Heart left ventricle (tissue), 16 donors: ENCODE measurements at regions not wholly inside any gene's neighbourhood (a gene's known extent, or its start where the extent isn't known, plus 50 kb on each side); places are given as distances from the start of the nearest gene placed in this dataset.
A peak's percentile ranks its signal among the peaks of the same experiment; 100 is the strongest.
"Not testable (repeated sequence)": the region's sequence is repeated elsewhere in the genome, so short reads cannot be mapped to it uniquely, and the experiment has no call there.

Experiments used
- ATAC-seq, 4 donors: fragments of 200-7000 bp; cut with Tn5 transposase; one replicate each; pipeline ENCODE4 v1.9.1; 2020 to 2022; ENCODE audit warnings: moderate library complexity in 4 of 4, mild to moderate bottlenecking in 3 of 4, moderate number of reproducible peaks in 1 of 4
- DNase-seq, 5 donors: peaks; one replicate each; pipeline ENCODE4 v3.0.0-alpha.2; 2020
- H3K27ac ChIP-seq, 12 donors: fragments of 200-600 bp; sonication (generic) in 4 of 12; one replicate each; pipeline versions ENCODE4 v1.5.0 to v1.8.0; 2016 to 2022; ENCODE audit warnings: mild to moderate bottlenecking in 2 of 12
- H3K27me3 ChIP-seq, 9 donors: fragments of 200-600 bp; sonication (generic) in 2 of 9; one replicate each; pipeline versions ENCODE4 v1.5.1 to v1.8.0; 2016 to 2022; ENCODE audit warnings: mild to moderate bottlenecking in 3 of 9
- H3K36me3 ChIP-seq, 9 donors: fragments of 200-600 bp; sonication (generic) in 2 of 9; one replicate each; pipeline versions ENCODE4 v1.5.0 to v1.8.0; 2018 to 2022; ENCODE audit warnings: mild to moderate bottlenecking in 2 of 9
- H3K4me1 ChIP-seq, 12 donors: fragments of 200-600 bp; sonication (generic) in 4 of 12; one replicate each; pipeline versions ENCODE4 v1.5.0 to v1.8.0; 2016 to 2022; ENCODE audit warnings: mild to moderate bottlenecking in 3 of 12
- H3K4me3 ChIP-seq, 12 donors: fragments of 200-600 bp; sonication (generic) in 4 of 12; one replicate each; pipeline versions ENCODE4 v1.5.0 to v1.8.0; 2017 to 2022; ENCODE audit warnings: mild to moderate bottlenecking in 9 of 12, moderate library complexity in 4 of 12
- H3K9me3 ChIP-seq, 12 donors: fragments of 200-600 bp; sonication (generic) in 4 of 12; one replicate each; pipeline versions ENCODE4 v1.5.0 to v1.8.0; 2016 to 2022; ENCODE audit warnings: mild to moderate bottlenecking in 1 of 12
- POLR2A ChIP-seq, 2 donors: fragments of 450-650 bp; IDR thresholded peaks; one replicate each; pipeline ENCODE4 v1.6.1; 2017; ENCODE audit warnings: antibody characterized with exemption in 2 of 2, mild to moderate bottlenecking in 2 of 2, moderate library complexity in 2 of 2
- WGBS, 4 donors: extraction: QIAGEN DNeasy Blood & Tissue Kit in 2 of 4; methylation state at CpG; one replicate each; pipeline versions ENCODE4 v1.1.5 to v1.1.7; 2013 to 2018; 5-methylcytosine and 5-hydroxymethylcytosine counted together
- intact Hi-C, 10 donors: fragments of 100-400 bp; cut with DNase I; formaldehyde crosslinking; loops; one replicate each; pipeline versions ENCODE4 v1.11.1 to v1.14.2; 2022
- TF ChIP-seq, protein P1 (sequence below), 12 donors: fragments of 200-600 bp; sonication (generic) in 4 of 12; IDR thresholded peaks; one replicate each; pipeline versions ENCODE4 v1.5.0 to v1.8.0; 2018 to 2022; ENCODE audit warnings: antibody characterized with exemption in 12 of 12, mild to moderate bottlenecking in 5 of 12
- donor health status: ischemic (EF 13 %, LVEDD 7.1; RV severe dilation, severe dysfunction).
- donor health status: healthy with polysubstance abuse.
- donor health status: DM: no; HTN: yes; CAD: no.
- donor health status: DM: no; HTN: no; CAD: no.
- donor health status: ischemic (EF 25% LVEDD 6.9; RV normal size, moderate dysfunction).
- donor health status: ischemic (EF 25% LVEDD 5.7; RV mildly dilated, moderate dysfunction).
- donor health status: healthy.
- donor health status: DM: yes; HTN: yes; CAD: no.
- donor health status: ischemic (EF 35%, LVEDD 5.7; RV mildly dilated, moderate dysfunction).
- donor health status: nonischemic (EF 11% LVEDD 7.7; RV severe dilation, severe dysfunction).
- donor health status: DM: yes; HTN: yes; CAD: no.
- donor health status: PGD.
- donor health status: ischemic (EF 29% LVEDD 5.4; RV normal size, mild dysfunction).
- donor health status: nonischemic (EF 23%, LVEDD 6.1; RV moderate dilation, normal function).

DNA sequence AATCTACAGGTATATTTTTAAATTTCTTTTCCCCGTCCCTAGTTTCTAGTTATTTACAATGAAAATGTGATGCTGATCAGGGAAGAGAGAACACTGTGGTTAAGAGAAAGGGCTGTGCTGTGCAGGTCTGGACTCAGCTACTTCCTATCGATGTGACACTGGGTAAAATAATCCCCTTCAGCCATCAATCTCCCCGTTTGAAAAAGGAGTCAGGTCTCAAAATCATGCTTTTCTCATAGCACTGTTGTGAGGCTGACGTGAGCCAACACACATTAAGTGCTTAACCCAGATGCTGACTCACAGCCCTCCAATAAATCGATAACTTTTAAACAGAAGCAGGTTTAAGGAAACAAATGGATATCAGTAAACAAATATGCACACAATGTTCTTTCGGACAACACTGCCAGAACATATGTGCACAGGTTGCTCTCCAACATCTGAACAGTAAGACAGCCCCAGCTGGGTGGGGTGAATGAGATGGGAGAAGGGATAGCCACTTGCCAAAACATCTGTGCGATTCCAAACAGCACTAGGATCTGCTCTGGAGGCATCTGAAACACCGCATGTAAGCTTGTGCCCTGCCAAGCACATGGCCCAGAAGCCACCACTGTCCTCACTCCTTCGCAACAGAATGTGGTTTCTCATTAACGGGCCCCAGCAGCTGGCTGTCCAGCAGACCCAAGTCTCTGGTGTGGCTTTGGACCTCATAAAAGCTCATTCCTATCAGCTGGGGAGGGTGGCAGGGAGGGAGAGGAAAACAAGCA lies 143.2 kb upstream of the PRICKLE2 start:
- ATAC-seq (peak in 1 of 4 donors; percentile 24), DNase-seq (no peak)
- Histone ChIP-seq H3K4me3 (no peak overlapping the region), H3K27ac (no peak overlapping the region), H3K27me3 (no peaks in the 10 kb centered on the region), H3K4me1 (no peaks in the 10 kb centered on the region), H3K9me3 (no peaks in the 10 kb centered on the region), H3K36me3 (no peaks in the 10 kb centered on the region)
- TF ChIP-seq POLR2A (IDR thresholded peaks at IDR 0.05), result no peak
- TF ChIP-seq, protein P1, sequence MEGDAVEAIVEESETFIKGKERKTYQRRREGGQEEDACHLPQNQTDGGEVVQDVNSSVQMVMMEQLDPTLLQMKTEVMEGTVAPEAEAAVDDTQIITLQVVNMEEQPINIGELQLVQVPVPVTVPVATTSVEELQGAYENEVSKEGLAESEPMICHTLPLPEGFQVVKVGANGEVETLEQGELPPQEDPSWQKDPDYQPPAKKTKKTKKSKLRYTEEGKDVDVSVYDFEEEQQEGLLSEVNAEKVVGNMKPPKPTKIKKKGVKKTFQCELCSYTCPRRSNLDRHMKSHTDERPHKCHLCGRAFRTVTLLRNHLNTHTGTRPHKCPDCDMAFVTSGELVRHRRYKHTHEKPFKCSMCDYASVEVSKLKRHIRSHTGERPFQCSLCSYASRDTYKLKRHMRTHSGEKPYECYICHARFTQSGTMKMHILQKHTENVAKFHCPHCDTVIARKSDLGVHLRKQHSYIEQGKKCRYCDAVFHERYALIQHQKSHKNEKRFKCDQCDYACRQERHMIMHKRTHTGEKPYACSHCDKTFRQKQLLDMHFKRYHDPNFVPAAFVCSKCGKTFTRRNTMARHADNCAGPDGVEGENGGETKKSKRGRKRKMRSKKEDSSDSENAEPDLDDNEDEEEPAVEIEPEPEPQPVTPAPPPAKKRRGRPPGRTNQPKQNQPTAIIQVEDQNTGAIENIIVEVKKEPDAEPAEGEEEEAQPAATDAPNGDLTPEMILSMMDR (IDR thresholded peaks at IDR 0.05), result no peak
- WGBS, 4 donors, result 78 to 82% (median 80%) methylated on average over 10 of the region's 10 CpGs
- intact Hi-C loops, result no loop called here

DNA sequence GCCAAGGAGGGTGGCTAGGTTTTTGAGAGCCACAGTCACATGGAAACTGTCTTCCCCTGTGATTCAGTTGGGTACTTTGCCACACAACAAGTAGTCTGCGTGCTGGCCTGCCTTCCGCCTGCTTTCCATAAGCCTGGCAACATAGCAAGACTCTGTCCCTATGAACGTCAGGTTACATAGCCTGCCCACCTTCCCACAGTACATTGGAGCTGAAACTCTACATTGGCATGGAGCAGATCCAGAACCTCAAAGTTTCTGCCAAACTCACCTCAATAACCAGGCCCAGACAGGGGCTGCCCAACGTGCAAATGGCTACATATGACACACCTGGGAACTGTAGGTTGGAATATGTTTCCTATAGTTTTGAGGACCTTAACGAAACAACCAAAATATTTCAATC lies 140.6 kb upstream of the PRICKLE2 start:
- ATAC-seq (no peak), DNase-seq (no peak)
- Histone ChIP-seq H3K4me1 (no peaks in the 10 kb centered on the region), H3K27me3 (no peaks in the 10 kb centered on the region), H3K9me3 (no peaks in the 10 kb centered on the region), H3K27ac (no peak overlapping the region), H3K4me3 (no peak overlapping the region), H3K36me3 (no peaks in the 10 kb centered on the region)
- intact Hi-C loops, result no loop called here
- TF ChIP-seq POLR2A (IDR thresholded peaks at IDR 0.05), result no peak
- TF ChIP-seq, protein P1 (IDR thresholded peaks at IDR 0.05), result no peak
- 93 to 96% (median 94%) methylated on average over 5 of the region's 5 CpGs for WGBS, 4 donors

DNA sequence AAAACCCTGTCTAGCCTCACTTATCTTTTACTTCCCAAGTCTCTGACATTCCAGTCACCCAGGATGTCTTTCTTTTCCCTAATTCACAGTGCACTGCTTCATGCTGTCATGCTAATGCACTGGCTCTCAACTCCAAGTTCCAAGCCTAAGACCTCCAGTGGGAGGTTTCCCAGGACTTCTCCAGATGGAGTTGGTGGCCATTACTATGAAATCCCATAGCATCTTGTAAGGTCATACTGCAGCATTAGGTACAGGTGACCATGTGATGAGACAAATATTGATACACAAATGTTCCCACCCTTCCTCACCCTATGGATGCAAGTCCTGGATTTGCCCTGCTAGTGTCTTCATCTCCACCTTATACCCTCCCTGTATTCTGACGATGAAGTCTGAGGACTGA lies 138.6 kb upstream of the PRICKLE2 start:
- no peak for DNase-seq
- H3K9me3 ChIP-seq, result no peaks in the 10 kb centered on the region
- no peak for ATAC-seq
- 91 to 97% (median 96%) methylated on average over 1 of the region's 1 CpG for WGBS, 4 donors
- no peaks in the 10 kb centered on the region for H3K27me3 ChIP-seq
- TF ChIP-seq, protein P1 (IDR thresholded peaks at IDR 0.05), result no peak
- TF ChIP-seq POLR2A (IDR thresholded peaks at IDR 0.05), result no peak
- no peaks in the 10 kb centered on the region for H3K36me3 ChIP-seq
- intact Hi-C loops, result no loop called here
- H3K4me3 ChIP-seq, result no peak overlapping the region
- H3K27ac ChIP-seq, result no peak overlapping the region
- peaks cover 0 to under 1% (median 0%) of the 10 kb centered on the region in 12 donors for H3K4me1 ChIP-seq

DNA sequence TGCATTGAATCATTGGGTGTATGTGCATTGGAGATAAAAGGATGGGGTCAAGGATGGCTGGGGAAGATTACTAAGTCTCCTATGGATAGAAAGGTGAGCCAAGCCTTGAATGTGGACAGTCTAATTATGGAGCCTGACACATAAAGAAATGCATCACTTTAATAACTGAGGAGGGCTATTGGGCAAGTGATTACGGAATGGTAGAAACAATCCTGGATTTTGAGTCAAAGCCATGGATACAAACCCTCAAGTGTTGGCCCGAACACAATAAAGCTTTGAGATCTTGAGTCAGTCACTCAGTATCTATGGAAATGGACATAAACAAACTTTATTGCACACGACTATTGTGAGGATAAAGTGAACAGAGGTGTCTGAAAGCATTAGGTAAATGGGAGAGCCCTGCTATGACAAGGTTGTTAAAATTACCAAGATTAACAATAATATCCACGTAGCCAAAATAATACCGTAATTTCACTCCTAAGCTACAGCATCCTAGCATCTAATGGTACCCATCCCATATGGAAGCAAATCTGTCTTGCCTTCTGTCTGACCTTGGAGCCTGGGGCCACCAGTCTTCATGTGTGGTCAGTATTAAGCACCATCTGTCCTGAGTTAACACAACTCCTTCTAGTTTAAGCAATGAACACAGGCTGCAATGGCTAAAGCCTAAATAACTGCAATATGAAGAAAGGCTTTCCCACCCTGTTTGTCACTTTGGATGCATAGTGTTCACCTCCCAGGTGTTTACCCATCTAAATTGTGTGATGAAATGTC lies 136.9 kb upstream of the PRICKLE2 start:
- H3K36me3 ChIP-seq, result no peaks in the 10 kb centered on the region
- H3K27ac ChIP-seq, result no peak overlapping the region
- H3K4me1 ChIP-seq, result peaks cover 0 to 3% (median 0%) of the 10 kb centered on the region in 12 donors
- TF ChIP-seq, protein P1 (IDR thresholded peaks at IDR 0.05), result no peak
- no peak for TF ChIP-seq POLR2A (IDR thresholded peaks at IDR 0.05)
- intact Hi-C loops, result no loop called here
- no peak for ATAC-seq
- no peaks in the 10 kb centered on the region for H3K27me3 ChIP-seq
- DNase-seq, result no peak
- WGBS, 4 donors, result 77 to 90% (median 89%) methylated on average over 5 of the region's 5 CpGs
- H3K4me3 ChIP-seq, result no peak overlapping the region
- no peaks in the 10 kb centered on the region for H3K9me3 ChIP-seq

DNA sequence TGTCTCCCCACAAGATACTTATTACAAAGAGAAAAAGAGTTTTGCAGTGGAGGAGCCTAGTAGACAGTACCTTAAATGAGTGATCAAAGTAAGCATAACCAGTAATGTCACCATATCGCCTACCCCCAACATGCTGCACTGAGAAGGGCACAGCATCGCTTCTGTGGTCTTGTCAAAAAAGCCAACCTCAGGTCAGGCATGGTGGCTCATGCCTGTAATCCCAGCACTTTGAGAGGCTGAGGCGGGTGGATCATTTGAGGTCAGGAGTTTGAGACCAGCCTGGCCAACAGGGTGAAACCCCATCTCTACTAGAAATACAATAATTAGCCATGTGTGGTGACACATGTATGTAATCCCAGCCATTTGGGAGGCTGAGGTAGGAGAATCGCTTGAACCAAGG lies 135.8 kb upstream of the PRICKLE2 start:
- H3K9me3 ChIP-seq, H3K4me3 ChIP-seq, DNase-seq, H3K27ac ChIP-seq, H3K4me1 ChIP-seq, H3K36me3 ChIP-seq, H3K27me3 ChIP-seq, intact Hi-C loops, ATAC-seq: not testable (repeated sequence)
- 85 to 92% (median 90%) methylated on average over 4 of the region's 4 CpGs for WGBS, 4 donors
